ENCODE measurements at regions not wholly inside any gene's neighbourhood (a gene's known extent, or its start where the extent isn't known, plus 50 kb on each side); places are given as distances from the start of the nearest gene placed in this dataset.

DNA sequence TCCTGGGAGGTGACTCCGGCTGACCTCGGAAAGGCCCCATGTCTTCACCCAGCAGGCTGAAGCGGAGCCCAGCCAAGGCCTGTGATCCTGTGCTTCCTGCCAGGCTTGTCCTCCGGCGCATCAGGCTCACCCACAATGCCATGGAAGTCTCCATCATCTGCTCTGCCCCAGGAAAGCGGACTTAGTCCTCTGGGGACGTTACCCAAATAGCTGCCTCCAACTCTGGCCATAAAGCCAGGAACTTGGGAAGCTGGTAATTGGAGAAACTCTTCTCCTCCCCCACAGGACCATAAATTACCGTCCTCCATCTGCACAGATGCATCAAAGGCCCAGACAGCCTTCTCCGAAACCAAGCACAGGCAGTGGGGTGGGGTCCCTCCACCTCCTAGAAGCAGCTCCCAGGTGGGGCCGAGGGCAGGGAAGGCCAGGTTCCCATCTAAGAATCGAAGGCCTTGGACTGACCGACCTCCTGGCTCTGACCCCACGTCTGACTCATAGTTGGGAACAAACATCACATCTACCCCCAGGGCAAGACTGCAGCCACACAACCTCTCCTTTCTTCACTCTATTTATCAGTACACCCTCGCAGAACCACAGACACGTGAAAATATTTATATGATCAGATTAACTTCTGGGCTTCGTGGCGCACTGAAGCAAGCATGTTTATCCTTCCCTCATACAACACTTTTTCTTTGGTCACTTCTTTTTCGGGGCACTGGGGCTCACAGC, 56.4 kb downstream of the PITPNM2 start (continued):
- TF ChIP-seq ZNF766 (CRISPR knock-in tag; IDR thresholded peaks at IDR 0.05; ENCODE audit: borderline replicate concordance) (no peak), RFXANK (CRISPR knock-in tag; IDR thresholded peaks at IDR 0.05) (no peak), PHF8 (CRISPR knock-in tag; IDR thresholded peaks at IDR 0.05) (no peak), MXD1 (CRISPR knock-in tag; IDR thresholded peaks at IDR 0.05) (no peak), ZNF329 (CRISPR knock-in tag; IDR thresholded peaks at IDR 0.05; ENCODE audit: low read depth) (no peak), ZNF562 (CRISPR knock-in tag; IDR thresholded peaks at IDR 0.05; ENCODE audit: borderline replicate concordance) (no peak), FOXA3 (CRISPR knock-in tag; IDR thresholded peaks at IDR 0.05) (peak; percentile 73), SCMH1 (CRISPR knock-in tag; IDR thresholded peaks at IDR 0.05; ENCODE audit: borderline replicate concordance) (no peak), ZNF569 (CRISPR knock-in tag; IDR thresholded peaks at IDR 0.05; ENCODE audit: borderline replicate concordance) (no peak), MEIS2 (CRISPR knock-in tag; IDR thresholded peaks at IDR 0.05) (no peak), ZNF260 (CRISPR knock-in tag; IDR thresholded peaks at IDR 0.05; ENCODE audit: borderline replicate concordance, low read depth) (no peak), FOXM1 (CRISPR knock-in tag; IDR thresholded peaks at IDR 0.05) (no peak), RBAK (CRISPR knock-in tag; IDR thresholded peaks at IDR 0.05) (no peak), PRPF4 (IDR thresholded peaks at IDR 0.05; ENCODE audit: low read depth, low read length, poor library complexity, severe bottlenecking) (no peak), SOX6 (IDR thresholded peaks at IDR 0.05) (no peak), SOX6 (CRISPR knock-in tag; IDR thresholded peaks at IDR 0.05) (peak; percentile 52), DDIT3 (CRISPR knock-in tag; IDR thresholded peaks at IDR 0.05) (no peak), ZNF274 (CRISPR knock-in tag; IDR thresholded peaks at IDR 0.05) (no peak), ZNF501 (CRISPR knock-in tag; IDR thresholded peaks at IDR 0.05) (no peak), MTA3 (CRISPR knock-in tag; IDR thresholded peaks at IDR 0.05) (no peak), ERF (CRISPR knock-in tag; IDR thresholded peaks at IDR 0.05) (peak; percentile 46; the same call in 1 of the 2 replicates), ZBTB21 (CRISPR knock-in tag; IDR thresholded peaks at IDR 0.05) (no peak), POLR2A (IDR thresholded peaks at IDR 0.05; ENCODE audit: insufficient read depth in 1 of 2, low read depth in 2 of 2, low read length in 2 of 2) (no peak), CBX5 (CRISPR knock-in tag; IDR thresholded peaks at IDR 0.05; ENCODE audit: borderline replicate concordance) (no peak), ZNF713 (CRISPR knock-in tag; IDR thresholded peaks at IDR 0.05) (no peak), SOX13 (IDR thresholded peaks at IDR 0.05) (no peak), SOX13 (CRISPR knock-in tag; conservative IDR thresholded peaks at IDR 0.05 in 1 of 2, IDR thresholded peaks at IDR 0.05 in 1 of 2) (peak in 1 of 2 experiments; percentile 54; a peak in 1 of 4 replicates), ZBTB20 (CRISPR knock-in tag; IDR thresholded peaks at IDR 0.05; ENCODE audit: borderline replicate concordance, low read depth) (no peak), FOSL2 (CRISPR knock-in tag; IDR thresholded peaks at IDR 0.05) (peak; percentile 97), CREB1 (IDR thresholded peaks at IDR 0.05) (no peak), CREB1 (CRISPR knock-in tag; IDR thresholded peaks at IDR 0.05) (no peak), ARNT2 (CRISPR knock-in tag; IDR thresholded peaks at IDR 0.05; ENCODE audit: low read depth) (no peak), ZNF382 (CRISPR knock-in tag; IDR thresholded peaks at IDR 0.05; ENCODE audit: borderline replicate concordance) (no peak), ATRX (CRISPR knock-in tag; IDR thresholded peaks at IDR 0.05; ENCODE audit: borderline replicate concordance) (no peak)
- TF ChIP-seq, protein P1, sequence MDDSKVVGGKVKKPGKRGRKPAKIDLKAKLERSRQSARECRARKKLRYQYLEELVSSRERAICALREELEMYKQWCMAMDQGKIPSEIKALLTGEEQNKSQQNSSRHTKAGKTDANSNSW (CRISPR knock-in tag; IDR thresholded peaks at IDR 0.05; ENCODE audit: borderline replicate concordance), result no peak

Data from HepG2 (cell line).